ENCODE measurements at regions not wholly inside any gene's neighbourhood (a gene's known extent, or its start where the extent isn't known, plus 50 kb on each side); places are given as distances from the start of the nearest gene placed in this dataset.

GRCh38 chr14:56004786-56005185 is 113.4 kb upstream of the PELI2 start:
- DNase-seq (ENCODE audit: low spot score), result no peak
- H3K27me3 ChIP-seq (ENCODE audit: control insufficient read depth in 4 of 4, insufficient read depth in 4 of 4, low read length in 3 of 4), result peaks cover 0 to 2% (median 0%) of the 10 kb centered on the region in 4 donors
- no peak for TF ChIP-seq SP1 (IDR thresholded peaks at IDR 0.05)
- TF ChIP-seq NR2F2 (IDR thresholded peaks at IDR 0.05), result no peak
- no peak for TF ChIP-seq FOXA2 (IDR thresholded peaks at IDR 0.05)
- no peak for TF ChIP-seq HNF4A (conservative IDR thresholded peaks at IDR 0.05)
- no peak for TF ChIP-seq TAF1 (conservative IDR thresholded peaks at IDR 0.05)
- TF ChIP-seq RXRA (IDR thresholded peaks at IDR 0.05), result no peak
- TF ChIP-seq FOXA1 (IDR thresholded peaks at IDR 0.05), result no peak
- TF ChIP-seq CTCF (IDR thresholded peaks at IDR 0.05; ENCODE audit: low read depth, low read length, missing input control), result no peak
- TF ChIP-seq GABPA (IDR thresholded peaks at IDR 0.05 in 1 of 2, conservative IDR thresholded peaks at IDR 0.05 in 1 of 2), result no peak
- no peak for TF ChIP-seq JUND (IDR thresholded peaks at IDR 0.05)
- TF ChIP-seq ZBTB33 (IDR thresholded peaks at IDR 0.05), result no peak
- TF ChIP-seq REST (IDR thresholded peaks at IDR 0.05), result no peak
- no peak for TF ChIP-seq EGR1 (IDR thresholded peaks at IDR 0.05; ENCODE audit: low read depth in 2 of 2)
- TF ChIP-seq MAX (IDR thresholded peaks at IDR 0.05), result no peak
- no peaks in the 10 kb centered on the region for H3K4me1 ChIP-seq (ENCODE audit: control insufficient read depth in 4 of 4, insufficient read depth in 4 of 4, low read length in 3 of 4)
- H3K9ac ChIP-seq (ENCODE audit: low read depth in 1 of 2, low read length in 2 of 2), result no peak overlapping the region
- H3K9me3 ChIP-seq (ENCODE audit: control insufficient read depth in 4 of 4, low read length in 3 of 4), result no peaks in the 10 kb centered on the region
- no peak overlapping the region for H3K4me3 ChIP-seq (ENCODE audit: low read depth in 1 of 3, low read length in 3 of 3)
- no peaks in the 10 kb centered on the region for H3K36me3 ChIP-seq (ENCODE audit: control insufficient read depth in 4 of 4, insufficient read depth in 3 of 4, low read depth in 1 of 4, low read length in 3 of 4)
- no peak overlapping the region for H3K27ac ChIP-seq (ENCODE audit: low read depth in 1 of 2, low read length in 2 of 2)
- WGBS, result 31% methylated on average over 14 of the region's 14 CpGs

- no peak for DNase-seq (ENCODE audit: low spot score)
- no peak overlapping the region for H3K4me3 ChIP-seq (ENCODE audit: low read depth in 1 of 3, low read length in 3 of 3)
- no peak for TF ChIP-seq HNF4A (conservative IDR thresholded peaks at IDR 0.05)
- no peak for TF ChIP-seq YY1 (IDR thresholded peaks at IDR 0.05)
- TF ChIP-seq GABPA (IDR thresholded peaks at IDR 0.05 in 1 of 2, conservative IDR thresholded peaks at IDR 0.05 in 1 of 2), result no peak
- no peak for TF ChIP-seq MAX (IDR thresholded peaks at IDR 0.05)
- no peak for TF ChIP-seq ATF3 (IDR thresholded peaks at IDR 0.05)
- TF ChIP-seq NR2F2 (IDR thresholded peaks at IDR 0.05), result no peak
- TF ChIP-seq REST (IDR thresholded peaks at IDR 0.05), result no peak
- no peak for TF ChIP-seq EGR1 (IDR thresholded peaks at IDR 0.05; ENCODE audit: low read depth in 2 of 2)
- TF ChIP-seq RXRA (IDR thresholded peaks at IDR 0.05), result no peak
- TF ChIP-seq JUND (IDR thresholded peaks at IDR 0.05), result no peak
Observed at GRCh38 chr14:56005191-56006053, 112.8 kb upstream of the PELI2 start.

More at GRCh38 chr14:56005191-56006053, 112.8 kb upstream of the PELI2 start:
- H3K9ac ChIP-seq (ENCODE audit: low read depth in 1 of 2, low read length in 2 of 2), result no peak overlapping the region
- H3K4me1 ChIP-seq (ENCODE audit: control insufficient read depth in 4 of 4, insufficient read depth in 4 of 4, low read length in 3 of 4), result no peaks in the 10 kb centered on the region
- H3K9me3 ChIP-seq (ENCODE audit: control insufficient read depth in 4 of 4, low read length in 3 of 4), result no peaks in the 10 kb centered on the region
- no peaks in the 10 kb centered on the region for H3K36me3 ChIP-seq (ENCODE audit: control insufficient read depth in 4 of 4, insufficient read depth in 3 of 4, low read depth in 1 of 4, low read length in 3 of 4)
- 55% methylated on average over 11 of the region's 11 CpGs for WGBS
- H3K27me3 ChIP-seq (ENCODE audit: control insufficient read depth in 4 of 4, insufficient read depth in 4 of 4, low read length in 3 of 4), result no peaks in the 10 kb centered on the region
- no peak overlapping the region for H3K27ac ChIP-seq (ENCODE audit: low read depth in 1 of 2, low read length in 2 of 2)

Data from liver (tissue), 8 donors.